GM12873 (cell line): ENCODE measurements at regions not wholly inside any gene's neighbourhood (a gene's known extent, or its start where the extent isn't known, plus 50 kb on each side); places are given as distances from the start of the nearest gene placed in this dataset.

Experiments
- TF ChIP-seq, protein P1 (sequence below): IDR thresholded peaks from 2 replicates; pipeline ENCODE4 v1.5.1; 2012; ENCODE audit warnings: low read depth, mild to moderate bottlenecking, moderate library complexity, low read length, control low read depth; ENCODE audit not compliant: insufficient read depth; ENCODE audit errors: missing control alignments

DNA sequence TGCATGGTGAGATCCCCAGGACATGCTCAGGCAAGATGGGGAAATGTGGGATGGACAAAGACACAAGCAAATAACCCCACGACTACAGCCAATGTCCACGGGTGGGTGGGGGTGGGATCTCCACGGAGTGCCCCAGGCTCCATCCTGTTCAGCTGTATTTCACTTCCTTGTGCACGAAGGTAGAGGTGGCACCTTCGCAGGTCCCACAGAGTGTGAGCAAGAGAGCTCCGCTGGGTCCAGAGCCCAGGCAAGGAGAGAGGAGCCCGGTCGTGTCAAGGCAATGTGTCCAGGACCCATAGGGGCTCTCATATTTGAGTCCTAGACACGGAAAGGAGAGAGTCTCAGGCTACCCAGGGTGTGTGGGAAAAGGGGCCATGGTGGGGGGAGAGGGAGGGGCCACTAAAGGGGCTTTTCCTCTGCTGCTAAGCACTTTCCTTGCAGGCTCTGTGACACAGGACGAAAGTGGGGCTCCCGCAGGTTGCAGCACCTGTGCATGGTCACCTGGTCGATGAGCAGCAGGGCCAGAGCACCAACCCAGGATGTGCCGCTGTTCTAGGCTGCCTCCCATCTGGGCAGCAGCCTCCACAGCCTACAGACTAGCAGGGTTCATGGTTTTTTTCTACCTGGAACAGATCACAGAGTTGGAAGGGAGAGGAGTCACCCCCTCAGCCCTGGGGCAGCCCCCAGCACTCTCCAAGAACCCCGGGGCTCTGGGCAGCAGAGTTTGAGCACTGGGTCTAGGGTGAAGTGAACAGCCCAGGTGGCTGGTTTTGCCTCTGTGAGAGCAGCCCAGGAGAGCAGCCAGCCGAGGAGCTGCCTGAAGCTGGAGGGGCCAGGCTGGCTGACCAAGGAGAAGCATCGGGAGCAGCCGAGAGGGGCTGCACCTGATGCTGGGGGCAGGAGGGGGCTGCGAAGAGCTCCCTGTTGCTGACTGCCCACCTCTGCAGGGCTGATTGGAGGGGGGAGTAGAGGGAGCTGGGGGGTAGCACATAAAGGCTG, 100.7 kb upstream of the MVB12B start:
- TF ChIP-seq, protein P1, sequence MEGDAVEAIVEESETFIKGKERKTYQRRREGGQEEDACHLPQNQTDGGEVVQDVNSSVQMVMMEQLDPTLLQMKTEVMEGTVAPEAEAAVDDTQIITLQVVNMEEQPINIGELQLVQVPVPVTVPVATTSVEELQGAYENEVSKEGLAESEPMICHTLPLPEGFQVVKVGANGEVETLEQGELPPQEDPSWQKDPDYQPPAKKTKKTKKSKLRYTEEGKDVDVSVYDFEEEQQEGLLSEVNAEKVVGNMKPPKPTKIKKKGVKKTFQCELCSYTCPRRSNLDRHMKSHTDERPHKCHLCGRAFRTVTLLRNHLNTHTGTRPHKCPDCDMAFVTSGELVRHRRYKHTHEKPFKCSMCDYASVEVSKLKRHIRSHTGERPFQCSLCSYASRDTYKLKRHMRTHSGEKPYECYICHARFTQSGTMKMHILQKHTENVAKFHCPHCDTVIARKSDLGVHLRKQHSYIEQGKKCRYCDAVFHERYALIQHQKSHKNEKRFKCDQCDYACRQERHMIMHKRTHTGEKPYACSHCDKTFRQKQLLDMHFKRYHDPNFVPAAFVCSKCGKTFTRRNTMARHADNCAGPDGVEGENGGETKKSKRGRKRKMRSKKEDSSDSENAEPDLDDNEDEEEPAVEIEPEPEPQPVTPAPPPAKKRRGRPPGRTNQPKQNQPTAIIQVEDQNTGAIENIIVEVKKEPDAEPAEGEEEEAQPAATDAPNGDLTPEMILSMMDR = no peak

DNA sequence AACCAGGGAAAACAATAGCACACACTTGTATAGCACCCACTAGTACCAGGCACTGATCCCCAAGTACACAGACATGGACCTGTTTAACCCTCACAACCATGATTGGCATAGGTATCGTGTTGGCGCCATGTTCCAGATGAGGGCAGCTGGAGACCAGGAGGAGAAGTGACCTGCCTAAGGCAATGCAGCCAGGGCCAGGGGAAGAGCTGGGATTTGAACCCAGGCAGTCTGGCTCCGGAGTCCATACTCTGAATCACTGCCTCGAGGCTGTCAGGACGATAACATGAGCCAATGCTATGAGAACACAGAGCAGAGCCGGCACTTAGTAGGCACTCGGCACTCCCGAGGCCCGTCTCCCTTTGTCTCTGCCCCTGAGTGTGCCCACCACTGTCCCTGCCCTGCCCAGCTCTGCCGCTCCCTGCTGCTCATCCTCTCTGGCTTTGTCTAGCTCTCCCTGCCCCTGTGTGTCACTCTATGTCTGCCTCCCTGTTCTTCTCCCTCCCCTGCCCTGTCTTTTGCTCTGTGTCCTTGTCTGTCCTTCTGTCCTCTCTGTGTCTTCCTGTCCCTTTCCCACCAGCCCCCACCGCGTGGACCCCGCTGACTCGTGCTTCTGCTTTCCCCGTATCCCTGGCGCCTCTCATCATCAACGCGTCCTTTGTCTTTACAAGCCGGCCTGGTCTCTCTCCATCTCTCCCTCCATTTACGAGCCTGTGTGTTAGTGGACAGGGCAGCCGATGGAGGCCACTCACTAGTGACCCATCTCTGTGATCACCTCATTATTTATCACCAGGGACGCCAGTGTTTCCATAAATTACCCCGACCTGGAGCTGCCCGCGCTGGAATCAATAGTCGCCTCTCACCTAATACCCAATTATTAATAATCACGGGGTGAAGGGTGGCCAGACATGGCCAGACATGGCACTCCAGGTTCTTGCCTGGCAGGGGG, 99.4 kb upstream of the MVB12B start:
- TF ChIP-seq, protein P1 = no peak

DNA sequence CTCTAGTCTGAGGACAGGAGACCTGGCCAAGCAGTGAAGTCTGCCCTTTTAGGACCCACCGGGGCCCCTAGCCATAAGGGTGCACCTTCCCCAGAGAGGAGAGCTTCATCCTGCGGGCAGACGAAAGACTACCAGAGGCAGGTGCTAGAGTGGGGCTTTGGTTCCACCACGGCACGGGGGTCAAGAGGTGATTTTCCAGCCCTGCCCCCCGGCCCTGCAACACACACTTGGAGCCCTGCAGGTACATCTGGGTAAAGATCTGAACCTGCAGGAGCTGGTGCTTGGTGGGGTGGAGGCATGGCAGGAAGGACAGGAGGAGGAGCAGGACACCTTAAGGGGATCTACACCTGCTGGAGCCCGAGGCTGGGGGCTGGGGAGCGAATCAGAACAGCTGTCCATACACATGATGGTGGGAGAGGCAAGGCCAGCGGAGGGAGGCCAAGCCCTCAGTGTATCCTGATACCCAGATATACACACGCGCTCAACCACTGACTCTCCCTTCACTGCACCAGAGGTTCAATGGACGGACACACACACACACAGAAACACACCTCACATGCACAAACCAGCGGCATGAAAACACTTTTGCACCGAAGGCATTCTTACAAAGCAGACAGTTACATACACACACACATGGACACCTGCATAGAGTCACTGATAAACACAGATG, 98.4 kb upstream of the MVB12B start:
- TF ChIP-seq, protein P1 = no peak

DNA sequence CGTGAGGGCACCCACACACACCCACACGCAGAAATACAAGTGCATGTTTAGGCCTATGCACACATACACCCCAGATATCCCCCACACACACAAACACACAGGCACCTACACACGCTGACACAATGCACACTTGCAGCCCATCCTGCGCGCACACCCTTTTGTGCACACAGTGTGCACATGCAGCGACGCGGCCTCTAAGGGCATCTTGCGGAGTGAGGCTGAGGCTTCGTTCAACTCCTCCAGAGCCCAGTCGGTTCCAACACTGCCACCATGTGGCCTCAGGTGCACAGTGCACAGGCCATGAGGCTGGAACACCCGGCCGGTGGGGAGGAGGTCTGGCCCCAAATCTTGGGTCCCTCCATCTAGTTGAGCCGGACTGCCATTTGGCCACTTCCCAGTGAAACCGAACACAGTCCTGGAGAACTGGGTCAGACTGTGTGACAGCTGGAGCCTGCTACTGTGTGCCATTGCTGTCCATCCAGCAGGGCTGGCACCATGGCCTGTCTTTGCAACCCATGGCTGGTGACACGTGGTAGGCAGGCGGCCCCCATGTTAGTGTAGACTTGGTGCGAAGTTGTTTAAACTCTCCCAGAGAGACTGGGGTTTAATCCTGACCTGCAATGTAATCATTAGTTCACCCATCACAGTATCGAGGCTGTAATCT, 97.7 kb upstream of the MVB12B start:
- TF ChIP-seq, protein P1 = peak; percentile 97

DNA sequence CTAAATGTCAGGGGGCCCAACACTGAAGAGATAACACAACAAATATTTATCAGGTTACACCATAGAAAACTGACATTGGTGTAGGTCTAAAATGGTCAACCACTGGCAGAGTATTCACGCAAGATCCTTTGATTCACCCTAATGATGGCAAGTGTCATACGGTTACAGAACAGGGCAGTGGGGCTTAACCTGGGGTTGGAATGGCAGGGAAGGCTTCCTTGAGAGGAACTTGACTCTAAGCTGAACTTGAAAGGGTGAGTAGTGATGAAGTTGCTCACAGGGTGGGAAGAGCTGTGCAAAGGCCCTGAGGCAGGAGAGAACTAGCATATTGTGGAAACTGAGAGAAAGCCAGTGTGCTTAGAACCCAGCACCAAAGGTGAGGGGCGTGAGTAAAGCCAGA, 97.1 kb upstream of the MVB12B start:
- TF ChIP-seq, protein P1 = no peak

DNA sequence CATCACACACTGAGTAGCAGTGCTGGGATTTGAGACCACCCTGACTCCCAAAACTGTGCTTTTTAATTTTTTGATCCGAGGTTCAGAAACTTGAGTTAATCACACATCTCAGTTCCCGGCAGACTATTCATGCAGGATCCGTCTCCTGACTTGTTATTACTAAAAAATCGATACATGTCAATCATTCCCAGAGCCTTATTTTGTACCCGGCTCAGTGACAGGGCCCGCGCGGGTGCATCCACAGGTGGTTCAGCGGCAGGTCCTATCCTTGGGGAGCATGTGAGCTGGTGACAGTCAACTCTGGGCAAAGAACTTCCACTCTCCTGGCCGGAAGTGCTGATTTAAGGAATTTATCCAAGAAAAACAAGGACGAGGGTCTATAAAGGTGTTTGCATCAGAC, 95.9 kb upstream of the MVB12B start:
- TF ChIP-seq, protein P1 = no peak
